ENCODE measurements at regions not wholly inside any gene's neighbourhood (a gene's known extent, or its start where the extent isn't known, plus 50 kb on each side); places are given as distances from the start of the nearest gene placed in this dataset.
"Not testable (repeated sequence)": the region's sequence is repeated elsewhere in the genome, so short reads cannot be mapped to it uniquely, and the experiment has no call there.

- no peak for DNase-seq (ENCODE audit: low read depth, low spot score)
These were observed 366.9 kb upstream of the CHORDC1 start for GRCh38 chr11:90589735-90590134.

GRCh38 chr11:90587896-90588295 lies 365.0 kb upstream of the CHORDC1 start:
- DNase-seq (ENCODE audit: low read depth, low spot score) = no peak

GRCh38 chr11:90585491-90585890 lies 362.6 kb upstream of the CHORDC1 start:
- DNase-seq (ENCODE audit: low read depth, low spot score) = no peak

GRCh38 chr11:90582999-90583398 lies 360.1 kb upstream of the CHORDC1 start:
- not testable (repeated sequence) for DNase-seq (ENCODE audit: low read depth, low spot score)

- no peak for DNase-seq (ENCODE audit: low read depth, low spot score)
These were observed 341.7 kb upstream of the CHORDC1 start for GRCh38 chr11:90564531-90564930.

GRCh38 chr11:90558328-90558865 lies 335.5 kb upstream of the CHORDC1 start:
- DNase-seq (ENCODE audit: low read depth, low spot score) = no peak

GRCh38 chr11:90556606-90557005 lies 333.8 kb upstream of the CHORDC1 start:
- DNase-seq (ENCODE audit: low read depth, low spot score) = no peak

GRCh38 chr11:90556026-90556425 lies 333.2 kb upstream of the CHORDC1 start:
- DNase-seq (ENCODE audit: low read depth, low spot score) = no peak

- DNase-seq (ENCODE audit: low read depth, low spot score) = no peak
These were observed 332.6 kb upstream of the CHORDC1 start for GRCh38 chr11:90555477-90555876.

- no peak for DNase-seq (ENCODE audit: low read depth, low spot score)
These were observed 319.2 kb upstream of the CHORDC1 start for GRCh38 chr11:90542092-90542491.

- no peak for DNase-seq (ENCODE audit: low read depth, low spot score)
These were observed 313.5 kb upstream of the CHORDC1 start for GRCh38 chr11:90536301-90536700.

GRCh38 chr11:90532125-90532524 lies 309.3 kb upstream of the CHORDC1 start:
- no peak for DNase-seq (ENCODE audit: low read depth, low spot score)

GRCh38 chr11:90531001-90531400 lies 308.2 kb upstream of the CHORDC1 start:
- DNase-seq (ENCODE audit: low read depth, low spot score) = no peak

GRCh38 chr11:90525962-90526361 lies 303.1 kb upstream of the CHORDC1 start:
- no peak for DNase-seq (ENCODE audit: low read depth, low spot score)

GRCh38 chr11:90512846-90513245 lies 290.0 kb upstream of the CHORDC1 start:
- DNase-seq (ENCODE audit: low read depth, low spot score) = no peak

- DNase-seq (ENCODE audit: low read depth, low spot score) = no peak
These were observed 288.0 kb upstream of the CHORDC1 start for GRCh38 chr11:90510839-90511238.

GRCh38 chr11:90500922-90501568 lies 278.2 kb upstream of the CHORDC1 start:
- DNase-seq (ENCODE audit: low read depth, low spot score) = no peak

GRCh38 chr11:90496722-90497121 lies 273.9 kb upstream of the CHORDC1 start:
- no peak for DNase-seq (ENCODE audit: low read depth, low spot score)

- DNase-seq (ENCODE audit: low read depth, low spot score) = no peak
These were observed 270.5 kb upstream of the CHORDC1 start for GRCh38 chr11:90493379-90493778.

GRCh38 chr11:90491466-90491865 lies 268.6 kb upstream of the CHORDC1 start:
- no peak for DNase-seq (ENCODE audit: low read depth, low spot score)

GRCh38 chr11:90476442-90477007 lies 253.7 kb upstream of the CHORDC1 start:
- no peak for DNase-seq (ENCODE audit: low read depth, low spot score)

GRCh38 chr11:90468923-90469322 lies 246.1 kb upstream of the CHORDC1 start:
- no peak for DNase-seq (ENCODE audit: low read depth, low spot score)

GRCh38 chr11:90465553-90465952 lies 242.7 kb upstream of the CHORDC1 start:
- no peak for DNase-seq (ENCODE audit: low read depth, low spot score)
